ENCODE measurements at regions not wholly inside any gene's neighbourhood (a gene's known extent, or its start where the extent isn't known, plus 50 kb on each side); places are given as distances from the start of the nearest gene placed in this dataset.

GRCh38 chr10:65805993-65806392 lies 1119.8 kb upstream of the LRRTM3 start:
- no peak for DNase-seq

GRCh38 chr10:65808687-65809333 lies 1117.0 kb upstream of the LRRTM3 start:
- DNase-seq: no peak

- no peak for DNase-seq
Measured at GRCh38 chr10:65811931-65812525, 1113.8 kb upstream of the LRRTM3 start.

- DNase-seq: no peak
Measured at GRCh38 chr10:65816536-65816935, 1109.3 kb upstream of the LRRTM3 start.

- DNase-seq: no peak
Measured at GRCh38 chr10:65818990-65819389, 1106.8 kb upstream of the LRRTM3 start.

- DNase-seq: no peak
Measured at GRCh38 chr10:65827359-65827758, 1098.5 kb upstream of the LRRTM3 start.

GRCh38 chr10:65838811-65839210 lies 1087.0 kb upstream of the LRRTM3 start:
- DNase-seq: no peak

GRCh38 chr10:65843203-65843602 lies 1082.6 kb upstream of the LRRTM3 start:
- no peak for DNase-seq

GRCh38 chr10:65845916-65846315 lies 1079.9 kb upstream of the LRRTM3 start:
- no peak for DNase-seq

- DNase-seq: no peak
Measured at GRCh38 chr10:65846541-65846940, 1079.3 kb upstream of the LRRTM3 start.

GRCh38 chr10:65846949-65847348 lies 1078.9 kb upstream of the LRRTM3 start:
- no peak for DNase-seq

- no peak for DNase-seq
Measured at GRCh38 chr10:65847436-65848230, 1078.2 kb upstream of the LRRTM3 start.

GRCh38 chr10:65858841-65859240 lies 1067.0 kb upstream of the LRRTM3 start:
- DNase-seq: no peak

GRCh38 chr10:65861249-65861648 lies 1064.6 kb upstream of the LRRTM3 start:
- no peak for DNase-seq
